Omental fat pad (tissue), 3 donors: ENCODE measurements at regions not wholly inside any gene's neighbourhood (a gene's known extent, or its start where the extent isn't known, plus 50 kb on each side); places are given as distances from the start of the nearest gene placed in this dataset.

Source experiments
- ATAC-seq: fragments of 150-250 bp; one replicate; pipeline ENCODE4 v1.9.1; 2016; ENCODE audit warnings: mild to moderate bottlenecking, moderate library complexity; ENCODE audit not compliant: low FRiP score
- DNase-seq: peaks from one replicate; pipeline ENCODE4 v3.0.0-alpha.2; 2019; ENCODE audit warnings: low spot score
- CTCF ChIP-seq, 3 donors: fragments of 450-650 bp; IDR thresholded peaks; one replicate each; pipeline ENCODE4 v1.5.1; 2016 to 2017; ENCODE audit warnings: antibody characterized with exemption in 3 of 3, mild to moderate bottlenecking in 3 of 3, moderate library complexity in 2 of 3

GRCh38 chr3:88704338-88704737, 403.1 kb upstream of the EPHA3 start:
- no peak for DNase-seq
- no peak for ATAC-seq
- TF ChIP-seq CTCF (IDR thresholded peaks at IDR 0.05) = no peak

GRCh38 chr3:88707837-88708236, 399.6 kb upstream of the EPHA3 start:
- ATAC-seq (no peak), DNase-seq (no peak)
- no peak for TF ChIP-seq CTCF (IDR thresholded peaks at IDR 0.05)

GRCh38 chr3:88712552-88712951, 394.9 kb upstream of the EPHA3 start:
- DNase-seq (no peak), ATAC-seq (no peak)
- TF ChIP-seq CTCF (IDR thresholded peaks at IDR 0.05) = no peak

- ATAC-seq (no peak), DNase-seq (no peak)
These were observed 394.2 kb upstream of the EPHA3 start for GRCh38 chr3:88713233-88713691.

GRCh38 chr3:88725440-88726165, 381.8 kb upstream of the EPHA3 start:
- no peak for TF ChIP-seq CTCF (IDR thresholded peaks at IDR 0.05)
- DNase-seq = no peak
- no peak for ATAC-seq

More at GRCh38 chr3:88713233-88713691, 394.2 kb upstream of the EPHA3 start:
- TF ChIP-seq CTCF (IDR thresholded peaks at IDR 0.05) = no peak

GRCh38 chr3:88732186-88732585, 375.2 kb upstream of the EPHA3 start:
- no peak for ATAC-seq
- no peak for DNase-seq
- no peak for TF ChIP-seq CTCF (IDR thresholded peaks at IDR 0.05)

- ATAC-seq (no peak), DNase-seq (no peak)
- TF ChIP-seq CTCF (IDR thresholded peaks at IDR 0.05) = no peak
These were observed 365.3 kb upstream of the EPHA3 start for GRCh38 chr3:88742106-88742505.
